ENCODE measurements at regions not wholly inside any gene's neighbourhood (a gene's known extent, or its start where the extent isn't known, plus 50 kb on each side); places are given as distances from the start of the nearest gene placed in this dataset.

DNA sequence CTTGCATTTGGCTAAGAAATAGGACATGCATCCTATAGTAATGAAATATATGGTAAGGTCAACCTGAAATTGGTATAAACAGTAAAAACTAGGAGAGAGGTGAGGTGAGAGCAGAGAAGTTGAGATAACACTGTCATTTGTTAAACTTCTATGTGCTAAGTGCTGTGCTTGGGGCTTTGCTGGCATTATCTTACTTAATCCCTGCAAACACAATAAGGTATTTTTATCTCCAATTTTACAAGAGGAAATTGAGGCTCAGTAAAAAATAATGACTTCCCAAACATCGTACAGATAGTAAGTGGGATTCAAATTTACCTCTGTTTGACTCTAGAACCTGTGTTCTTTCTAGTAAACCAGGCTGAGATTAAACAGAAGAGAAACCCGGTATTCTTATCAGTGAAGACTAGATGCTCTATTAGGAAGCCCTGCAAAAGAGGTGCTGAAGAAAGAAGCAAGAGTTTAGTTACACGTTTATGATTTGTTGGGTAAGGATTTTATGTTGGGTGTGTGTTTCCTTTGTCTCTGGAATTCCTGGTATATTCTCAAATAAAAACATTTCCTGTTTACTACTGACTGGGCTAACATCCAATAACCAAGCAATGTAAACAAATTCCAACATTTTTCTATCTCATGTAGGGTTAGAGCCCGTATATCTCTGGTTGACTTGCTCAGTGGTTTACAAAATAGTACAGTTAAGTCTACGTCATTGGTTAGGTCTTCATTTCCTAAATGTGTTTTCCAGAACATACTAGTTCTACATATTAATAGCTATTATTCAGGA, 137.3 kb upstream of the FNDC3A start:
- Histone ChIP-seq H3K4me1 (no peaks in the 10 kb centered on the region), H3K36me3 (no peaks in the 10 kb centered on the region), H3K4me3 (no peak overlapping the region), H3K27ac (no peak overlapping the region), H3K9me3 (no peaks in the 10 kb centered on the region), H3K27me3 (no peaks in the 10 kb centered on the region)
- intact Hi-C loops (cut with DNase I), result no loop called here
- DNase-seq (no peak), ATAC-seq (no peak)
- TF ChIP-seq, protein P1, sequence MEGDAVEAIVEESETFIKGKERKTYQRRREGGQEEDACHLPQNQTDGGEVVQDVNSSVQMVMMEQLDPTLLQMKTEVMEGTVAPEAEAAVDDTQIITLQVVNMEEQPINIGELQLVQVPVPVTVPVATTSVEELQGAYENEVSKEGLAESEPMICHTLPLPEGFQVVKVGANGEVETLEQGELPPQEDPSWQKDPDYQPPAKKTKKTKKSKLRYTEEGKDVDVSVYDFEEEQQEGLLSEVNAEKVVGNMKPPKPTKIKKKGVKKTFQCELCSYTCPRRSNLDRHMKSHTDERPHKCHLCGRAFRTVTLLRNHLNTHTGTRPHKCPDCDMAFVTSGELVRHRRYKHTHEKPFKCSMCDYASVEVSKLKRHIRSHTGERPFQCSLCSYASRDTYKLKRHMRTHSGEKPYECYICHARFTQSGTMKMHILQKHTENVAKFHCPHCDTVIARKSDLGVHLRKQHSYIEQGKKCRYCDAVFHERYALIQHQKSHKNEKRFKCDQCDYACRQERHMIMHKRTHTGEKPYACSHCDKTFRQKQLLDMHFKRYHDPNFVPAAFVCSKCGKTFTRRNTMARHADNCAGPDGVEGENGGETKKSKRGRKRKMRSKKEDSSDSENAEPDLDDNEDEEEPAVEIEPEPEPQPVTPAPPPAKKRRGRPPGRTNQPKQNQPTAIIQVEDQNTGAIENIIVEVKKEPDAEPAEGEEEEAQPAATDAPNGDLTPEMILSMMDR (IDR thresholded peaks at IDR 0.05), result no peak

DNA sequence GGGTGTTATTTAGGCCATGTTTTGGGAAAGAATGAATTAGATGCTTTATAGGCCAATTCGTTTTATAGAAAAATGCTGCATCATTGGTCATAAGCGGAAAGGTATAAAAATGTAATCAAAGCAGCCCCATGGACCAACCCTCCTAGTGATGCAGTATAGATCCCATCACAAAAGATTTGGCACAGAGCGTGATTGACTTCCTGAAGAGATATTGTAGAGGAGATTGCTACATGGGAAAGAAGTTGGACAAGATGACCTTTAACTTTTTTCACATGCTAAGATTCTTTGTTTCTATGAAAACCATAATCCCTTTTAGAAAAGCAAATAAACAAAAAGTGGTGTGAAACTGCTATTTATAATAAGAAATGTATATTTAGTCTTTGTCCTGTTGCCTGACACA, 136.5 kb upstream of the FNDC3A start:
- no peaks in the 10 kb centered on the region for H3K27me3 ChIP-seq
- ATAC-seq, result no peak
- intact Hi-C loops (cut with DNase I), result no loop called here

DNA sequence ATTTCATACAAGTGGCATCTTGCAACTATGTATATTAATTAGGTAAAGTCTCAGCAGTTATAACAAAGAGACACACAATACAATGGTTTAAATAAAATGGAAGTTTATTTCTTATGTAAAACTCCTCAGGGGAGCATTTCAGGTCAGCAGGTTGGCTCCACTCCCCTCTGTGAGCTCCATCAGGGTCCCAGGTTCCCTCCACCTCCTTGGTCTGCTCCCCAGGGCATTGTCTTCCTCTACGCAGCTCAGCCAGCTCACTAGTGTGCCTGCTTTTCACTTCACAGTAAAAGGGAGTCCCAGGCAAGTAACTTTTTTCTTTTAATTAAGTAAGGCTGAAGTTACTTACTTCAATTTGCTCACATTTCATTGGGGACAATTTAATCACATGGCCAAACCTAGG, 135.3 kb upstream of the FNDC3A start:
- TF ChIP-seq, protein P1 (IDR thresholded peaks at IDR 0.05), result no peak
- Histone ChIP-seq H3K4me3 (no peak overlapping the region), H3K27ac (no peak overlapping the region), H3K4me1 (no peaks in the 10 kb centered on the region), H3K9me3 (no peaks in the 10 kb centered on the region), H3K27me3 (no peaks in the 10 kb centered on the region), H3K36me3 (no peaks in the 10 kb centered on the region)
- intact Hi-C loops (cut with DNase I), result no loop called here
- DNase-seq (no peak), ATAC-seq (no peak)

More for the DNA sequence above, 136.5 kb upstream of the FNDC3A start:
- TF ChIP-seq, protein P1 (IDR thresholded peaks at IDR 0.05), result no peak
- no peaks in the 10 kb centered on the region for H3K36me3 ChIP-seq
- no peaks in the 10 kb centered on the region for H3K9me3 ChIP-seq
- DNase-seq, result no peak
- H3K4me3 ChIP-seq, result no peak overlapping the region
- H3K27ac ChIP-seq, result no peak overlapping the region
- no peaks in the 10 kb centered on the region for H3K4me1 ChIP-seq

DNA sequence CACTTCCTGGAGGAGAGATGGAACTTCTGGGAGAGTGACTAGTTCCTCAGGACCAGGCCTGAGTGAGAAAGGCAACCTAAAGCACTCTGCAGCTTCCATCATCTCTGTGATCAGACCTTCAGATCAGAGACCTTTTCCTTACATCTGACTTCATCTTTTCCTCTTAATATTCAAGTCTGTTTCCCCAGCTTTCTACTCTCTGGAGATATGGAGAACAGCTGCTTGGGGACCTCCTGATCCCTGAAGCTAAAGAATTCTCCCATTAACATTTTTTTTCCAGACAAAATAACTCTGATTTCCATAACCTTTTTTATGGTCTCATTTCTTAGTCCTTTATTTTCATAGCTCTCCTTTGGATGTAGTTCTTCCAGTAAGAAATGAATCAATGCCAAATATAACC, 133.4 kb upstream of the FNDC3A start:
- intact Hi-C loops (cut with DNase I), result no loop called here
- Histone ChIP-seq H3K27me3 (no peaks in the 10 kb centered on the region), H3K36me3 (no peaks in the 10 kb centered on the region), H3K4me3 (no peak overlapping the region), H3K4me1 (no peaks in the 10 kb centered on the region), H3K9me3 (no peaks in the 10 kb centered on the region), H3K27ac (no peak overlapping the region)
- DNase-seq (no peak), ATAC-seq (no peak)
- TF ChIP-seq, protein P1 (IDR thresholded peaks at IDR 0.05), result no peak

DNA sequence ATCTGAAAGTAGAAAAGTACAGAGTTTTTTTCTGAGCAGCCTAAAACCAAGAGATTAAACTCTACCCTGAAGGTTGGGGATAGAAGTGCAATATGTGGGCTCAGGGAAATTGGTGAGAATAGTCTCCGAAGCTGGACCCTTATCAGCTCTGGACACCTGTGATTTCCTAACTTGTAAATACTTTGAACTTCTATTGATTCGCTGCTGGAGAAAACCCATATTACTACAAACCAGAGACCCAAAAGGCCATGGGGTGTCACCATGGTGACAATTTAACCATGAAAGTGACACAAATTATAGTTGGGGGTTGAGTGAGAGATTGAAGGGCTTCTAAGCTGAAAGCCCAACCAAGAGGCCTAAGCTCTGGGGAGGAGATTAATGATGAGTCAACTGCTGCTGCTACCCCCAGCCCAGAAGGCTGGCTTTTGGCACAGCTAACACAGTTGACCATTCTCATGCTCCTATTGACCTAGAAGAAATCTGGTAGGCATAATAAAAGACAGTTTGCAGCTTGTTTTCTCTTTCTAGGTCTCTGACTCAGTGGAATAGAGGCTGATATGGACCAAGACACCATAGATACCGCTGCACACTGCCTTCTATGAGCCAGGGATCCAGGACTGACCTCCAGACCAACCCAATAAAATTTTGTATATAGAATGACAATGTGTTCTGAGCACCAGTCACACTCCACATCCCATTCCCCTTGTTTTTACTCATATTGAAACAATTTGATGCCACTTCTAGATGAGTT, 131.9 kb upstream of the FNDC3A start:
- no peak for DNase-seq
- TF ChIP-seq, protein P1 (IDR thresholded peaks at IDR 0.05), result no peak

More for the DNA sequence above, 131.9 kb upstream of the FNDC3A start:
- H3K27me3 ChIP-seq, result no peaks in the 10 kb centered on the region
- H3K4me3 ChIP-seq, result no peak overlapping the region
- intact Hi-C loops (cut with DNase I), result no loop called here
- no peak for ATAC-seq
- no peak overlapping the region for H3K27ac ChIP-seq
- no peaks in the 10 kb centered on the region for H3K4me1 ChIP-seq
- no peaks in the 10 kb centered on the region for H3K9me3 ChIP-seq
- H3K36me3 ChIP-seq, result no peaks in the 10 kb centered on the region
